ENCODE measurements at regions not wholly inside any gene's neighbourhood (a gene's known extent, or its start where the extent isn't known, plus 50 kb on each side); places are given as distances from the start of the nearest gene placed in this dataset.

DNA sequence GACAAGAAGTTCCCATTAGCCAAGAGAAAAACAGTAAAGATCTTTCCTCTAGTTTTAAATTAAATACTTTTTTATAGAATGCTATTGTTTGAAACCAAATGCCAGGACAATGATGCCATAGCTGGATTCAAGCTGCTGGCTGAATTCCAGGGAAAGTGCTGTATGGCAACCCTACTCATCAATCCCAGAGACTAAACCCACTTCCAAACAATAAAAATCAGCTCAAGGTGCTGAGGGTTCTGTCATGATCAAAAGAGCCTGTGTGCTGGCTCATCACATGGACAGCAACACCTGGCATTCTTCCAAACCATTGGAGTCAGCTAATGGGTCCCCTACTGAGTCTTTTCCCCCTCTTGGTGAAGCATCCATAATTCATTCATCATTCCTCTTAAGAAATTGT is 53.7 kb upstream of the PARD3B start:
- TF ChIP-seq, protein P1, sequence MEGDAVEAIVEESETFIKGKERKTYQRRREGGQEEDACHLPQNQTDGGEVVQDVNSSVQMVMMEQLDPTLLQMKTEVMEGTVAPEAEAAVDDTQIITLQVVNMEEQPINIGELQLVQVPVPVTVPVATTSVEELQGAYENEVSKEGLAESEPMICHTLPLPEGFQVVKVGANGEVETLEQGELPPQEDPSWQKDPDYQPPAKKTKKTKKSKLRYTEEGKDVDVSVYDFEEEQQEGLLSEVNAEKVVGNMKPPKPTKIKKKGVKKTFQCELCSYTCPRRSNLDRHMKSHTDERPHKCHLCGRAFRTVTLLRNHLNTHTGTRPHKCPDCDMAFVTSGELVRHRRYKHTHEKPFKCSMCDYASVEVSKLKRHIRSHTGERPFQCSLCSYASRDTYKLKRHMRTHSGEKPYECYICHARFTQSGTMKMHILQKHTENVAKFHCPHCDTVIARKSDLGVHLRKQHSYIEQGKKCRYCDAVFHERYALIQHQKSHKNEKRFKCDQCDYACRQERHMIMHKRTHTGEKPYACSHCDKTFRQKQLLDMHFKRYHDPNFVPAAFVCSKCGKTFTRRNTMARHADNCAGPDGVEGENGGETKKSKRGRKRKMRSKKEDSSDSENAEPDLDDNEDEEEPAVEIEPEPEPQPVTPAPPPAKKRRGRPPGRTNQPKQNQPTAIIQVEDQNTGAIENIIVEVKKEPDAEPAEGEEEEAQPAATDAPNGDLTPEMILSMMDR (conservative IDR thresholded peaks at IDR 0.05; ENCODE audit: low read depth in 2 of 2), result no peak
- TF ChIP-seq EZH2 (IDR thresholded peaks at IDR 0.05; ENCODE audit: low read depth, unreplicated experiment) (no peak), EZH2phosphoT487 (IDR thresholded peaks at IDR 0.05; ENCODE audit: unreplicated experiment) (no peak), POLR2AphosphoS5 (IDR thresholded peaks at IDR 0.05; ENCODE audit: low read depth) (no peak), ZNF114 (CRISPR knock-in tag; IDR thresholded peaks at IDR 0.05) (no peak), CREB1 (CRISPR knock-in tag; IDR thresholded peaks at IDR 0.05; ENCODE audit: low read depth) (no peak), JUNB (IDR thresholded peaks at IDR 0.05; ENCODE audit: unreplicated experiment) (no peak), NANOG (IDR thresholded peaks at IDR 0.05; ENCODE audit: borderline replicate concordance) (no peak)
- TF ChIP-seq, protein P2, sequence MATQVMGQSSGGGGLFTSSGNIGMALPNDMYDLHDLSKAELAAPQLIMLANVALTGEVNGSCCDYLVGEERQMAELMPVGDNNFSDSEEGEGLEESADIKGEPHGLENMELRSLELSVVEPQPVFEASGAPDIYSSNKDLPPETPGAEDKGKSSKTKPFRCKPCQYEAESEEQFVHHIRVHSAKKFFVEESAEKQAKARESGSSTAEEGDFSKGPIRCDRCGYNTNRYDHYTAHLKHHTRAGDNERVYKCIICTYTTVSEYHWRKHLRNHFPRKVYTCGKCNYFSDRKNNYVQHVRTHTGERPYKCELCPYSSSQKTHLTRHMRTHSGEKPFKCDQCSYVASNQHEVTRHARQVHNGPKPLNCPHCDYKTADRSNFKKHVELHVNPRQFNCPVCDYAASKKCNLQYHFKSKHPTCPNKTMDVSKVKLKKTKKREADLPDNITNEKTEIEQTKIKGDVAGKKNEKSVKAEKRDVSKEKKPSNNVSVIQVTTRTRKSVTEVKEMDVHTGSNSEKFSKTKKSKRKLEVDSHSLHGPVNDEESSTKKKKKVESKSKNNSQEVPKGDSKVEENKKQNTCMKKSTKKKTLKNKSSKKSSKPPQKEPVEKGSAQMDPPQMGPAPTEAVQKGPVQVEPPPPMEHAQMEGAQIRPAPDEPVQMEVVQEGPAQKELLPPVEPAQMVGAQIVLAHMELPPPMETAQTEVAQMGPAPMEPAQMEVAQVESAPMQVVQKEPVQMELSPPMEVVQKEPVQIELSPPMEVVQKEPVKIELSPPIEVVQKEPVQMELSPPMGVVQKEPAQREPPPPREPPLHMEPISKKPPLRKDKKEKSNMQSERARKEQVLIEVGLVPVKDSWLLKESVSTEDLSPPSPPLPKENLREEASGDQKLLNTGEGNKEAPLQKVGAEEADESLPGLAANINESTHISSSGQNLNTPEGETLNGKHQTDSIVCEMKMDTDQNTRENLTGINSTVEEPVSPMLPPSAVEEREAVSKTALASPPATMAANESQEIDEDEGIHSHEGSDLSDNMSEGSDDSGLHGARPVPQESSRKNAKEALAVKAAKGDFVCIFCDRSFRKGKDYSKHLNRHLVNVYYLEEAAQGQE (IDR thresholded peaks at IDR 0.05; ENCODE audit: unreplicated experiment), result no peak

All from GM23338 (cell line).